GM12878 (cell line): ENCODE measurements at regions not wholly inside any gene's neighbourhood (a gene's known extent, or its start where the extent isn't known, plus 50 kb on each side); places are given as distances from the start of the nearest gene placed in this dataset.

Experiments
- ATAC-seq: fragments of 200-7000 bp; cut with Tn5 transposase; 3 replicates; pipeline ENCODE4 v1.9.1; 2020; ENCODE audit warnings: mild to moderate bottlenecking, moderate library complexity
- BruUV-seq: library from RNA; stranded (reverse); fragments of 400-500 nt; replicated peaks from 2 replicates; lab custom pipeline; 2021; lab: Mats Ljungman, UMichigan
- CTCF ChIA-PET: fragments of 300-600 bp; sonication (Branson Sonifier 250); formaldehyde crosslinking; extraction: SDS; loops from one replicate; lab custom pipeline; 2021; ENCODE audit warnings: inconsistent platforms; lab: Yijun Ruan, JAX
- POLR2A ChIA-PET: fragments of 350-600 bp; formaldehyde crosslinking; extraction: SDS; loops from one replicate; lab custom pipeline; 2021; ENCODE audit warnings: inconsistent platforms; lab: Charles Lee
- RAD21 ChIA-PET: fragments of 300-600 bp; sonication (Branson Sonifier 250); formaldehyde crosslinking; loops from one replicate; lab custom pipeline; 2023; ENCODE audit warnings: antibody characterized with exemption; ENCODE audit not compliant: unreplicated experiment; lab: Charles Lee
- SMC1A ChIA-PET: fragments of 300-600 bp; sonication (Branson Sonifier 250); formaldehyde crosslinking; loops from one replicate; lab custom pipeline; 2023; ENCODE audit not compliant: unreplicated experiment, uncharacterized antibody; lab: Charles Lee
- DNase-seq: peaks from one replicate; pipeline ENCODE4 v3.0.0-alpha.2; 2011; ENCODE audit warnings: low read depth, low spot score
- FAIRE-seq: peaks from 3 replicates; lab custom pipeline; 2011; peaks lifted over from hg19 to GRCh38; lab: Jason Lieb, UNC
- H2AFZ ChIP-seq: 2 replicates; pipeline ENCODE4 v1.6.0; 2011; ENCODE audit warnings: low read depth, low read length, control low read depth; ENCODE audit not compliant: control insufficient read depth
- H3K27ac ChIP-seq: 2 replicates; pipeline ENCODE4 v1.5.1; 2011; ENCODE audit warnings: control low read depth; ENCODE audit not compliant: control insufficient read depth, insufficient read depth
- H3K27me3 ChIP-seq, 2 experiments: replicated peaks in 1 of 2; 2 replicates each; pipeline versions ENCODE4 v1.6.0 to v1.6.1; 2011; ENCODE audit warnings: low read length in 1 of 2; ENCODE audit not compliant: control insufficient read depth in 2 of 2, insufficient read depth in 2 of 2
- H3K36me3 ChIP-seq, 2 experiments: 2 replicates each; pipeline ENCODE4 v1.5.1; 2011; ENCODE audit warnings: low read length in 1 of 2; ENCODE audit not compliant: control insufficient read depth in 2 of 2, insufficient read depth in 2 of 2
- H3K4me1 ChIP-seq: 2 replicates; pipeline ENCODE4 v1.6.1; 2011; ENCODE audit warnings: mild to moderate bottlenecking, low read length, moderate library complexity, mixed read lengths; ENCODE audit not compliant: control insufficient read depth, insufficient read depth
- H3K4me2 ChIP-seq: 2 replicates; pipeline ENCODE4 v1.6.0; 2011; ENCODE audit warnings: control low read depth; ENCODE audit not compliant: control insufficient read depth, insufficient read depth
- H3K4me3 ChIP-seq: fragments of 200-600 bp; sonication (generic); 2 replicates; pipeline ENCODE4 v1.5.1; 2016
- H3K79me2 ChIP-seq: 2 replicates; pipeline ENCODE4 v1.6.0; 2011; ENCODE audit warnings: low read length; ENCODE audit not compliant: control insufficient read depth, insufficient read depth
- H3K9ac ChIP-seq: 2 replicates; pipeline ENCODE4 v1.8.0; 2011; ENCODE audit warnings: low read length, control low read depth, mixed read lengths; ENCODE audit not compliant: control insufficient read depth, insufficient read depth
- H3K9me3 ChIP-seq: replicated peaks from 3 replicates; pipeline ENCODE4 v1.5.1; 2011; ENCODE audit warnings: mild to moderate bottlenecking, low read length; ENCODE audit not compliant: control insufficient read depth, insufficient read depth
- H4K20me1 ChIP-seq: 2 replicates; pipeline ENCODE4 v1.6.0; 2011; ENCODE audit not compliant: control insufficient read depth, insufficient read depth
- ASH2L ChIP-seq: fragments of 300-600, 200-600 bp; sonication (generic); IDR thresholded peaks from 2 replicates; pipeline ENCODE4 v1.6.1; 2017; ENCODE audit warnings: low read depth, mild to moderate bottlenecking, borderline replicate concordance
- BACH1 ChIP-seq: fragments of 450-650 bp; IDR thresholded peaks from 2 replicates; pipeline ENCODE4 v1.6.1; 2017; ENCODE audit warnings: mild to moderate bottlenecking, borderline replicate concordance
- BMI1 ChIP-seq: fragments of 450-650 bp; IDR thresholded peaks from 2 replicates; pipeline ENCODE4 v1.6.1; 2016; ENCODE audit warnings: mild to moderate bottlenecking, moderate library complexity, borderline replicate concordance
- CUX1 ChIP-seq: IDR thresholded peaks from 2 replicates; pipeline ENCODE4 v1.6.1; 2012; ENCODE audit warnings: improper control_type of control experiment, low read depth, low read length; ENCODE audit not compliant: insufficient replicate concordance
- EED ChIP-seq: sonication (generic); IDR thresholded peaks from 2 replicates; pipeline ENCODE4 v1.6.1; 2016; ENCODE audit warnings: antibody characterized with exemption, low read depth
- KDM1A ChIP-seq: fragments of 200-600 bp; sonication (generic); IDR thresholded peaks from 2 replicates; pipeline ENCODE4 v1.6.1; 2016; ENCODE audit warnings: borderline replicate concordance
- NFIC ChIP-seq: IDR thresholded peaks from 2 replicates; pipeline ENCODE4 v1.6.1; 2012; ENCODE audit warnings: low read depth, mild to moderate bottlenecking, inconsistent platforms, low read length, moderate library complexity
- NKRF ChIP-seq: fragments of 450-650 bp; conservative IDR thresholded peaks from 2 replicates; pipeline ENCODE4 v1.6.1; 2017; ENCODE audit warnings: mild to moderate bottlenecking, moderate library complexity
- RELA ChIP-seq: fragments of 450-650 bp; IDR thresholded peaks from 2 replicates; pipeline ENCODE4 v1.8.0; 2014; ENCODE audit warnings: borderline replicate concordance; ENCODE audit not compliant: partially characterized antibody
- SKIL ChIP-seq: fragments of 450-650 bp; IDR thresholded peaks from 2 replicates; pipeline ENCODE4 v1.6.1; 2017; ENCODE audit warnings: mild to moderate bottlenecking, low read depth, inconsistent platforms; ENCODE audit not compliant: poor library complexity, severe bottlenecking
- TARDBP ChIP-seq: IDR thresholded peaks from 2 replicates; pipeline ENCODE4 v1.6.1; 2016; ENCODE audit warnings: borderline replicate concordance
- WRNIP1 ChIP-seq: IDR thresholded peaks from 2 replicates; pipeline ENCODE4 v1.6.1; 2011; ENCODE audit warnings: low read depth, low read length, improper control_type of control experiment, borderline replicate concordance
- ZBTB33 ChIP-seq: fragments of 450-650 bp; IDR thresholded peaks from 2 replicates; pipeline ENCODE4 v1.6.1; 2017; ENCODE audit warnings: mild to moderate bottlenecking
- ZNF622 ChIP-seq: fragments of 450-650 bp; IDR thresholded peaks from 2 replicates; pipeline ENCODE4 v1.6.1; 2017; ENCODE audit warnings: mild to moderate bottlenecking, inconsistent platforms
- ZSCAN29 ChIP-seq: fragments of 450-650 bp; IDR thresholded peaks from 2 replicates; pipeline ENCODE4 v1.6.1; 2017; ENCODE audit warnings: mild to moderate bottlenecking, moderate library complexity
- WGBS: methylation state at CpG from one replicate; pipeline ENCODE4 v1.1.6; 2016; ENCODE audit warnings: low lambda C conversion rate; ENCODE audit not compliant: insufficient replicate concordance, insufficient coverage; ENCODE audit errors: missing lambda C conversion rate; 5-methylcytosine and 5-hydroxymethylcytosine counted together
- in situ Hi-C: fragments of 300-500 bp; cut with MboI; formaldehyde crosslinking; loops from 9 replicates; pipeline ENCODE4 v1.14.3; 2018; ENCODE audit warnings: mixed read lengths
- intact Hi-C: fragments of 100-400 bp; cut with micrococcal nuclease; formaldehyde crosslinking; loops from one replicate; pipeline ENCODE4 v1.14.2; 2022; ENCODE audit not compliant: unreplicated experiment

GRCh38 chr10:44765299-44765698, 145.8 kb upstream of the TMEM72 start:
- Histone ChIP-seq H3K4me1 (no peaks in the 10 kb centered on the region), H3K36me3 (no peaks in the 10 kb centered on the region), H3K9me3 (no peaks in the 10 kb centered on the region), H4K20me1 (no peaks in the 10 kb centered on the region), H3K27me3 (no peaks in the 10 kb centered on the region), H3K27ac (no peak overlapping the region), H3K4me2 (no peak overlapping the region), H2AFZ (no peak overlapping the region), H3K9ac (no peak overlapping the region), H3K79me2 (no peaks in the 10 kb centered on the region), H3K4me3 (no peak overlapping the region)
- RAD21 ChIA-PET: no interaction called here
- CTCF ChIA-PET: no interaction called here
- ATAC-seq: no peak
- BruUV-seq: no TSS peak
- in situ Hi-C loops (no loop called here), intact Hi-C loops (no loop called here)
- POLR2A ChIA-PET: no interaction called here
- 0% methylated on average over 1 of the region's 1 CpG for WGBS
- SMC1A ChIA-PET: no interaction called here
- no peak for DNase-seq
- FAIRE-seq: no peak
- no peak for TF ChIP-seq ZSCAN29
- no peak for TF ChIP-seq ASH2L
- no peak for TF ChIP-seq RELA
- TF ChIP-seq BACH1: no peak
- TF ChIP-seq EED: no peak
- TF ChIP-seq SKIL: no peak
- no peak for TF ChIP-seq TARDBP
- TF ChIP-seq WRNIP1: no peak
- TF ChIP-seq NKRF: no peak
- TF ChIP-seq ZBTB33: no peak
- no peak for TF ChIP-seq NFIC
- no peak for TF ChIP-seq ZNF622
- no peak for TF ChIP-seq KDM1A
- no peak for TF ChIP-seq CUX1
- no peak for TF ChIP-seq BMI1
